ENCODE measurements at regions not wholly inside any gene's neighbourhood (a gene's known extent, or its start where the extent isn't known, plus 50 kb on each side); places are given as distances from the start of the nearest gene placed in this dataset.

- no peaks in the 10 kb centered on the region for H3K36me3 ChIP-seq (ENCODE audit: control insufficient read depth in 4 of 4, insufficient read depth in 4 of 4, low read length in 3 of 4)
- H3K27ac ChIP-seq (ENCODE audit: insufficient read depth in 1 of 2, low read depth in 1 of 2, low read length in 2 of 2, poor library complexity in 1 of 2, severe bottlenecking in 2 of 2): no peak overlapping the region
- H3K4me3 ChIP-seq (ENCODE audit: control insufficient read depth in 1 of 7, extremely low read depth in 1 of 7, insufficient read depth in 4 of 7, low read depth in 2 of 7, low read length in 6 of 7): no peak overlapping the region
- peaks cover 0 to 8% (median 3%) of the 10 kb centered on the region in 4 experiments for H3K4me1 ChIP-seq (ENCODE audit: control extremely low read depth in 1 of 4, control insufficient read depth in 4 of 4, insufficient read depth in 4 of 4, low read length in 3 of 4)
- ChIA-PET POLR2A (interaction anchor here (0.7 kb wide), 1 partner anchor 8 kb away, joined by 3 read pairs; no protein-coding TSS in a partner anchor), CTCF (interaction anchor here (0.9 to 1.7 kb wide), 2 partner anchors 241 to 281 kb away, joined by 3 to 6 read pairs; no protein-coding TSS in a partner anchor)
- H3K27me3 ChIP-seq (replicated peaks in 2 of 5; ENCODE audit: control insufficient read depth in 4 of 5, insufficient read depth in 5 of 5, low read length in 4 of 5): no peaks in the 10 kb centered on the region
- 100% methylated on average over 1 of the region's 3 CpGs for WGBS (ENCODE audit: insufficient coverage)
- DNase-seq: peak; percentile 21 to 62 (median 53)
- peaks cover 0 to 4% (median 0%) of the 10 kb centered on the region in 5 experiments for H3K9me3 ChIP-seq (ENCODE audit: control extremely low read depth in 1 of 5, control insufficient read depth in 4 of 5, insufficient read depth in 2 of 5, low read depth in 1 of 5, low read length in 4 of 5)
Measured at GRCh38 chr12:47312808-47313426, 233.2 kb upstream of the AMIGO2 start.

GRCh38 chr12:47312147-47312546 is 232.4 kb upstream of the AMIGO2 start:
- no peaks in the 10 kb centered on the region for H3K36me3 ChIP-seq (ENCODE audit: control insufficient read depth in 4 of 4, insufficient read depth in 4 of 4, low read length in 3 of 4)
- no peak overlapping the region for H3K4me3 ChIP-seq (ENCODE audit: control insufficient read depth in 1 of 7, extremely low read depth in 1 of 7, insufficient read depth in 4 of 7, low read depth in 2 of 7, low read length in 6 of 7)
- peaks cover 6 to 14% (median 7%) of the 10 kb centered on the region in 4 experiments for H3K4me1 ChIP-seq (ENCODE audit: control extremely low read depth in 1 of 4, control insufficient read depth in 4 of 4, insufficient read depth in 4 of 4, low read length in 3 of 4)
- H3K27ac ChIP-seq (ENCODE audit: insufficient read depth in 1 of 2, low read depth in 1 of 2, low read length in 2 of 2, poor library complexity in 1 of 2, severe bottlenecking in 2 of 2): no peak overlapping the region
- peaks cover 0 to 4% (median 0%) of the 10 kb centered on the region in 5 experiments for H3K9me3 ChIP-seq (ENCODE audit: control extremely low read depth in 1 of 5, control insufficient read depth in 4 of 5, insufficient read depth in 2 of 5, low read depth in 1 of 5, low read length in 4 of 5)
- no CpG with 5 or more reads among the region's 1 CpG for WGBS (ENCODE audit: insufficient coverage)
- ChIA-PET CTCF (interaction anchor here (0.9 to 1.7 kb wide), 2 partner anchors 240 to 280 kb away, joined by 3 to 6 read pairs; no protein-coding TSS in a partner anchor), POLR2A (interaction anchor here (0.7 kb wide), 1 partner anchor 9 kb away, joined by 3 read pairs; no protein-coding TSS in a partner anchor)
- no peaks in the 10 kb centered on the region for H3K27me3 ChIP-seq (replicated peaks in 2 of 5; ENCODE audit: control insufficient read depth in 4 of 5, insufficient read depth in 5 of 5, low read length in 4 of 5)
- no peak for DNase-seq

- Histone ChIP-seq H3K4me3 (ENCODE audit: control insufficient read depth in 1 of 7, extremely low read depth in 1 of 7, insufficient read depth in 4 of 7, low read depth in 2 of 7, low read length in 6 of 7) (no peak overlapping the region), H3K36me3 (ENCODE audit: control insufficient read depth in 4 of 4, insufficient read depth in 4 of 4, low read length in 3 of 4) (no peaks in the 10 kb centered on the region), H3K4me1 (ENCODE audit: control extremely low read depth in 1 of 4, control insufficient read depth in 4 of 4, insufficient read depth in 4 of 4, low read length in 3 of 4) (peaks cover 2 to 13% (median 10%) of the 10 kb centered on the region in 4 experiments), H3K27me3 (replicated peaks in 2 of 5; ENCODE audit: control insufficient read depth in 4 of 5, insufficient read depth in 5 of 5, low read length in 4 of 5) (no peaks in the 10 kb centered on the region), H3K27ac (ENCODE audit: insufficient read depth in 1 of 2, low read depth in 1 of 2, low read length in 2 of 2, poor library complexity in 1 of 2, severe bottlenecking in 2 of 2) (no peak overlapping the region), H3K9me3 (ENCODE audit: control extremely low read depth in 1 of 5, control insufficient read depth in 4 of 5, insufficient read depth in 2 of 5, low read depth in 1 of 5, low read length in 4 of 5) (peaks cover 0 to 4% (median 0%) of the 10 kb centered on the region in 5 experiments)
- no peak for DNase-seq
- 100% methylated on average over 2 of the region's 4 CpGs for WGBS (ENCODE audit: insufficient coverage)
- ChIA-PET POLR2A (no interaction called here), CTCF (interaction anchor here (1.7 kb wide), 1 partner anchor 279 kb away, joined by 6 read pairs; no protein-coding TSS in a partner anchor)
Measured at GRCh38 chr12:47311568-47311967, 231.8 kb upstream of the AMIGO2 start.

- peaks cover 0 to 12% (median 10%) of the 10 kb centered on the region in 4 experiments for H3K4me1 ChIP-seq (ENCODE audit: control extremely low read depth in 1 of 4, control insufficient read depth in 4 of 4, insufficient read depth in 4 of 4, low read length in 3 of 4)
- no peak overlapping the region for H3K4me3 ChIP-seq (ENCODE audit: control insufficient read depth in 1 of 7, extremely low read depth in 1 of 7, insufficient read depth in 4 of 7, low read depth in 2 of 7, low read length in 6 of 7)
- DNase-seq: no peak
- ChIA-PET CTCF (interaction anchor here (1.7 kb wide), 1 partner anchor 279 kb away, joined by 6 read pairs; no protein-coding TSS in a partner anchor), POLR2A (no interaction called here)
- peaks cover 0 to 4% (median 0%) of the 10 kb centered on the region in 5 experiments for H3K9me3 ChIP-seq (ENCODE audit: control extremely low read depth in 1 of 5, control insufficient read depth in 4 of 5, insufficient read depth in 2 of 5, low read depth in 1 of 5, low read length in 4 of 5)
- no peak overlapping the region for H3K27ac ChIP-seq (ENCODE audit: insufficient read depth in 1 of 2, low read depth in 1 of 2, low read length in 2 of 2, poor library complexity in 1 of 2, severe bottlenecking in 2 of 2)
- no peaks in the 10 kb centered on the region for H3K27me3 ChIP-seq (replicated peaks in 2 of 5; ENCODE audit: control insufficient read depth in 4 of 5, insufficient read depth in 5 of 5, low read length in 4 of 5)
- no peaks in the 10 kb centered on the region for H3K36me3 ChIP-seq (ENCODE audit: control insufficient read depth in 4 of 4, insufficient read depth in 4 of 4, low read length in 3 of 4)
Measured at GRCh38 chr12:47311010-47311409, 231.3 kb upstream of the AMIGO2 start.

GRCh38 chr12:47308672-47309071 is 228.9 kb upstream of the AMIGO2 start:
- WGBS (ENCODE audit: insufficient coverage): no CpG with 5 or more reads among the region's 1 CpG
- POLR2A ChIA-PET: no interaction called here
- H3K27ac ChIP-seq (ENCODE audit: insufficient read depth in 1 of 2, low read depth in 1 of 2, low read length in 2 of 2, poor library complexity in 1 of 2, severe bottlenecking in 2 of 2): no peak overlapping the region
- no peaks in the 10 kb centered on the region for H3K27me3 ChIP-seq (replicated peaks in 2 of 5; ENCODE audit: control insufficient read depth in 4 of 5, insufficient read depth in 5 of 5, low read length in 4 of 5)
- H3K4me1 ChIP-seq (ENCODE audit: control extremely low read depth in 1 of 4, control insufficient read depth in 4 of 4, insufficient read depth in 4 of 4, low read length in 3 of 4): peaks cover 0 to 12% (median 10%) of the 10 kb centered on the region in 4 experiments
- peaks cover 0 to 4% (median 0%) of the 10 kb centered on the region in 5 experiments for H3K9me3 ChIP-seq (ENCODE audit: control extremely low read depth in 1 of 5, control insufficient read depth in 4 of 5, insufficient read depth in 2 of 5, low read depth in 1 of 5, low read length in 4 of 5)
- DNase-seq: no peak
- H3K36me3 ChIP-seq (ENCODE audit: control insufficient read depth in 4 of 4, insufficient read depth in 4 of 4, low read length in 3 of 4): no peaks in the 10 kb centered on the region
- no peak overlapping the region for H3K4me3 ChIP-seq (ENCODE audit: control insufficient read depth in 1 of 7, extremely low read depth in 1 of 7, insufficient read depth in 4 of 7, low read depth in 2 of 7, low read length in 6 of 7)
- CTCF ChIA-PET: interaction anchor here (1.0 kb wide), 1 partner anchor 9 kb away, joined by 3 read pairs; no protein-coding TSS in a partner anchor

- no peaks in the 10 kb centered on the region for H3K36me3 ChIP-seq (ENCODE audit: control insufficient read depth in 4 of 4, insufficient read depth in 4 of 4, low read length in 3 of 4)
- no peaks in the 10 kb centered on the region for H3K27me3 ChIP-seq (replicated peaks in 2 of 5; ENCODE audit: control insufficient read depth in 4 of 5, insufficient read depth in 5 of 5, low read length in 4 of 5)
- H3K9me3 ChIP-seq (ENCODE audit: control extremely low read depth in 1 of 5, control insufficient read depth in 4 of 5, insufficient read depth in 2 of 5, low read depth in 1 of 5, low read length in 4 of 5): peaks cover 0 to 4% (median 0%) of the 10 kb centered on the region in 5 experiments
- CTCF ChIA-PET: interaction anchor here (0.6 to 2.4 kb wide), 9 partner anchors 12 to 699 kb away, joined by 3 to 12 read pairs (median 3); partner anchors contain the start of genes AMIGO2 and PCED1B
- H3K4me1 ChIP-seq (ENCODE audit: control extremely low read depth in 1 of 4, control insufficient read depth in 4 of 4, insufficient read depth in 4 of 4, low read length in 3 of 4): peaks cover 0 to 12% (median 10%) of the 10 kb centered on the region in 4 experiments
- POLR2A ChIA-PET: no interaction called here
- H3K27ac ChIP-seq (ENCODE audit: insufficient read depth in 1 of 2, low read depth in 1 of 2, low read length in 2 of 2, poor library complexity in 1 of 2, severe bottlenecking in 2 of 2): no peak overlapping the region
- H3K4me3 ChIP-seq (ENCODE audit: control insufficient read depth in 1 of 7, extremely low read depth in 1 of 7, insufficient read depth in 4 of 7, low read depth in 2 of 7, low read length in 6 of 7): peak overlapping the region in 6 of 7 experiments; percentile 30 to 71 (median 53)
- WGBS (ENCODE audit: insufficient coverage): 4% methylated on average over 3 of the region's 7 CpGs
- DNase-seq: peak; percentile 80 to 88 (median 87)
Measured at GRCh38 chr12:47307680-47308399, 228.1 kb upstream of the AMIGO2 start.

Data from common myeloid progenitor, CD34-positive (primary cell).